Loucy (cell line): ENCODE measurements at regions not wholly inside any gene's neighbourhood (a gene's known extent, or its start where the extent isn't known, plus 50 kb on each side); places are given as distances from the start of the nearest gene placed in this dataset.

ENCODE experiments used
- CTCF ChIP-seq: fragments of 200-600 bp; sonication (generic); conservative IDR thresholded peaks from 2 replicates; pipeline ENCODE4 v1.5.1; 2014; ENCODE audit warnings: mild to moderate bottlenecking, antibody characterized with exemption, low read length
- EZH2phosphoT487 ChIP-seq: fragments of 200-600 bp; IDR thresholded peaks from 2 replicates; pipeline ENCODE4 v1.6.1; 2018; ENCODE audit warnings: antibody characterized with exemption, mild to moderate bottlenecking, moderate library complexity, borderline replicate concordance

GRCh38 chr3:144773350-144773749 lies 801.7 kb downstream of the DIPK2A start:
- TF ChIP-seq CTCF, result no peak
- TF ChIP-seq EZH2phosphoT487, result no peak
